ENCODE measurements at regions not wholly inside any gene's neighbourhood (a gene's known extent, or its start where the extent isn't known, plus 50 kb on each side); places are given as distances from the start of the nearest gene placed in this dataset.

DNA sequence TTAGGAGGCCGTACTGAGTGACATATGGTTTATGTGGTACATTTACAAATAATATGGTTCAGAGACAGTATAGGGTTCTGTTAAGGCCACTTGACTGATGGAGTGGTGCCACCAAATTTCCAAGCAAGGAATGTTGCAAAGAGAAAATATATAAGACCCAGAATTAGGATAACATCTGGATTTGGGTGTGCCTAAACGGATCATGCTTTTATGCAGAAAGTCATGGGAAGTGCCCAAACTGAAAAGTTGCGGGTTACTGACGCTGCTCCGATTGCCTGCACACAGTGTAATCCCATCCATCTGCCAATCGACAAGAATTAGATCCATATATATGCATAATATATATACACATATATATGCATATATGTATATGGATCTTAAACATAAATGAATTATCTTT, 138.4 kb upstream of the DCN start:
- H3K9me3 ChIP-seq (ENCODE audit: low read depth, low read length, poor library complexity, severe bottlenecking) = no peaks in the 10 kb centered on the region
- intact Hi-C loops (cut with micrococcal nuclease; ENCODE audit: unreplicated experiment) = no loop called here
- no peaks in the 10 kb centered on the region for H3K27me3 ChIP-seq (replicated peaks; ENCODE audit: insufficient read depth, low read depth, low read length, poor library complexity)
- no TSS peak for BruUV-seq (replicated peaks)
- no peak for TF ChIP-seq EZH2 (IDR thresholded peaks at IDR 0.05; ENCODE audit: borderline replicate concordance, low read depth, low read length, poor library complexity, severe bottlenecking)
- TF ChIP-seq, protein P1, sequence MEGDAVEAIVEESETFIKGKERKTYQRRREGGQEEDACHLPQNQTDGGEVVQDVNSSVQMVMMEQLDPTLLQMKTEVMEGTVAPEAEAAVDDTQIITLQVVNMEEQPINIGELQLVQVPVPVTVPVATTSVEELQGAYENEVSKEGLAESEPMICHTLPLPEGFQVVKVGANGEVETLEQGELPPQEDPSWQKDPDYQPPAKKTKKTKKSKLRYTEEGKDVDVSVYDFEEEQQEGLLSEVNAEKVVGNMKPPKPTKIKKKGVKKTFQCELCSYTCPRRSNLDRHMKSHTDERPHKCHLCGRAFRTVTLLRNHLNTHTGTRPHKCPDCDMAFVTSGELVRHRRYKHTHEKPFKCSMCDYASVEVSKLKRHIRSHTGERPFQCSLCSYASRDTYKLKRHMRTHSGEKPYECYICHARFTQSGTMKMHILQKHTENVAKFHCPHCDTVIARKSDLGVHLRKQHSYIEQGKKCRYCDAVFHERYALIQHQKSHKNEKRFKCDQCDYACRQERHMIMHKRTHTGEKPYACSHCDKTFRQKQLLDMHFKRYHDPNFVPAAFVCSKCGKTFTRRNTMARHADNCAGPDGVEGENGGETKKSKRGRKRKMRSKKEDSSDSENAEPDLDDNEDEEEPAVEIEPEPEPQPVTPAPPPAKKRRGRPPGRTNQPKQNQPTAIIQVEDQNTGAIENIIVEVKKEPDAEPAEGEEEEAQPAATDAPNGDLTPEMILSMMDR (conservative IDR thresholded peaks at IDR 0.05; ENCODE audit: low read depth, low read length) = no peak
- CTCF ChIA-PET = no interaction called here
- no peaks in the 10 kb centered on the region for H3K36me3 ChIP-seq (ENCODE audit: insufficient read depth, low read length, poor library complexity, severe bottlenecking)
- no peak overlapping the region for H3K4me3 ChIP-seq (ENCODE audit: low read depth, low read length, poor library complexity, severe bottlenecking)
- no peak overlapping the region for H3K27ac ChIP-seq (ENCODE audit: low read depth, low read length, poor library complexity, severe bottlenecking)
- no peaks in the 10 kb centered on the region for H3K4me1 ChIP-seq (ENCODE audit: insufficient read depth, low read length, poor library complexity, severe bottlenecking)
- POLR2A ChIA-PET (ENCODE audit: low non-redundant PET) = no interaction called here
- DNase-seq (ENCODE audit: low spot score) = no peak

DNA sequence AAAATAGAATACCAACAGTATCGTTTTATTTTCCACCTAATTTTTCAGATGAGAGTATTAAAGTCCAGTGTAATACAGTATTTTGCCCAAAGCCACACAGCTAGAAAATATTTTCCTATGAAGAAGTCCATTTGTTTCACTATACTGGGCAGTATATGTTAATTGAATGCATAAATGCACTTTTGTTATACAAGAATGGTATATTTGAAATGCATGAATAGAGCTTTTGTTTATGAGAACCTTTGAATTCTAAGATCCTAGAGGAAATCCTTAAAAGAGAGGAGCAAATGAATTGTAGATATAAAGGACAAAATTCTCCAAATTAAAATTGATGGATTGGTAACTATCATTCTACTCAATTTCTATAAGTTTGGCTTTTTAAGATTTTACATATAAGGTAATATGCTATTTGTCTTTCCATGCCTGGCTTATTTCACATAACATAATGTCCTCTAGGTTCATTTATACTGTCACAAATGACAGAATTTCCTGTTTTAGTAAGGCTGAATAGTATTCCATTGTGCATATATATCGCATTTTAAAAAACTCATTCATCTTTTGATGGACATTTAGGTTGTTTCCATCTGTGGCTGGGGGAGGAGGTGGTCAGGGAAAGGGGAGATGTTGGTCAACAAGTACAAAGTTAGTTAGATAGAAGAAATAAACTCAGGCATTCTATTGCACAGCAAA, 136.6 kb upstream of the DCN start:
- POLR2A ChIA-PET (ENCODE audit: low non-redundant PET) = no interaction called here
- no peak overlapping the region for H3K4me3 ChIP-seq (ENCODE audit: low read depth, low read length, poor library complexity, severe bottlenecking)
- no peaks in the 10 kb centered on the region for H3K9me3 ChIP-seq (ENCODE audit: low read depth, low read length, poor library complexity, severe bottlenecking)
- no peak for DNase-seq (ENCODE audit: low spot score)
- H3K36me3 ChIP-seq (ENCODE audit: insufficient read depth, low read length, poor library complexity, severe bottlenecking) = no peaks in the 10 kb centered on the region
- no peaks in the 10 kb centered on the region for H3K27me3 ChIP-seq (replicated peaks; ENCODE audit: insufficient read depth, low read depth, low read length, poor library complexity)
- CTCF ChIA-PET = no interaction called here
- intact Hi-C loops (cut with micrococcal nuclease; ENCODE audit: unreplicated experiment) = no loop called here
- TF ChIP-seq EZH2 (IDR thresholded peaks at IDR 0.05; ENCODE audit: borderline replicate concordance, low read depth, low read length, poor library complexity, severe bottlenecking) = no peak
- TF ChIP-seq, protein P1 (conservative IDR thresholded peaks at IDR 0.05; ENCODE audit: low read depth, low read length) = no peak
- no TSS peak for BruUV-seq (replicated peaks)
- H3K27ac ChIP-seq (ENCODE audit: low read depth, low read length, poor library complexity, severe bottlenecking) = no peak overlapping the region
- no peaks in the 10 kb centered on the region for H3K4me1 ChIP-seq (ENCODE audit: insufficient read depth, low read length, poor library complexity, severe bottlenecking)

DNA sequence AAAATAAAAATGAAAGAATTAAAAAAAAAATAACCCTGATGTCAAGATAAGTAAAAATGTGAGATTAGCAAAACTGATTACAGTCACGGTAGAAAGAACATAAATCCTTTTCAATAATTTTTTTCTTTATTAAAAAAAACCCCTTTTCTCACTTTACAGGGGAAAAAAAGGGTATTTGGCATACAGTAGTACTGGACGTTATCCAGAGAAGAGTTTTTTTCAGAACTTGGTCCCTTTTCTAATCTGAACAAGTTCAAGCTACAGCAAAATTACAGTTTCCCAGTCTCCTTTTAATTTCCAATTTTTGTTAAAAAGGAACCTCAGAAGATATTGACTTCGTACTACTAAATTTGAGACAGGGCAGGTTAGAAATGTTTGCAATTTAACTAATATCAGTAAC, 134.7 kb upstream of the DCN start:
- intact Hi-C loops (cut with micrococcal nuclease; ENCODE audit: unreplicated experiment) = no loop called here
- Histone ChIP-seq H3K4me1 (ENCODE audit: insufficient read depth, low read length, poor library complexity, severe bottlenecking) (no peaks in the 10 kb centered on the region), H3K36me3 (ENCODE audit: insufficient read depth, low read length, poor library complexity, severe bottlenecking) (no peaks in the 10 kb centered on the region), H3K9me3 (ENCODE audit: low read depth, low read length, poor library complexity, severe bottlenecking) (no peaks in the 10 kb centered on the region), H3K27me3 (replicated peaks; ENCODE audit: insufficient read depth, low read depth, low read length, poor library complexity) (no peaks in the 10 kb centered on the region), H3K4me3 (ENCODE audit: low read depth, low read length, poor library complexity, severe bottlenecking) (no peak overlapping the region), H3K27ac (ENCODE audit: low read depth, low read length, poor library complexity, severe bottlenecking) (no peak overlapping the region)
- CTCF ChIA-PET = no interaction called here
- DNase-seq (ENCODE audit: low spot score) = no peak
- POLR2A ChIA-PET (ENCODE audit: low non-redundant PET) = no interaction called here
- no peak for TF ChIP-seq EZH2 (IDR thresholded peaks at IDR 0.05; ENCODE audit: borderline replicate concordance, low read depth, low read length, poor library complexity, severe bottlenecking)
- TF ChIP-seq, protein P1 (conservative IDR thresholded peaks at IDR 0.05; ENCODE audit: low read depth, low read length) = no peak
- BruUV-seq (replicated peaks) = no TSS peak

Measured in A673 (cell line).